GM21360 (cell line): ENCODE measurements at regions not wholly inside any gene's neighbourhood (a gene's known extent, or its start where the extent isn't known, plus 50 kb on each side); places are given as distances from the start of the nearest gene placed in this dataset.

ENCODE experiments used
- ATAC-seq: cut with Tn5 transposase; IDR thresholded peaks from one replicate; pipeline ENCODE4 v1.9.1; 2021; ENCODE audit warnings: mild to moderate bottlenecking, moderate library complexity; ENCODE audit not compliant: unreplicated experiment

DNA sequence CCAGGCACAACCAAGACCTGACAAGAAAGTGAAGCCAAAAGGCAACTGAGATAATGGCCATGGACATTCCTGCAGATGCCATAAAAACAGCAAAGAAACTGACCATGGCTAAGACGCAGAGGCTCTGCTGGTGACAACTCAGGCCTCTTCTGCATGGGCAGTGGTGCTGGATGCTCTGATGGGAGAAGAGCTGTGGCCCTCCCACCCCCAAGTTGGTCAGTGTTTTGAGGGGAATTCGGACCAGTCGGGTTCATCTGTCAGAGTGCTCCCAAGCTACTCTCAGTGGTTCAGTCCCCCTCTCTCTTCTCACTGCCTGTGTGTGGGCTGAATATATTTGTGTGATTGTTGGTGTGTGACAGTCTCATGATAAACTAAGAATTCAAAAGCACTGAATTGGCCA lies 79.0 kb upstream of the GPR26 start:
- no peak for ATAC-seq

DNA sequence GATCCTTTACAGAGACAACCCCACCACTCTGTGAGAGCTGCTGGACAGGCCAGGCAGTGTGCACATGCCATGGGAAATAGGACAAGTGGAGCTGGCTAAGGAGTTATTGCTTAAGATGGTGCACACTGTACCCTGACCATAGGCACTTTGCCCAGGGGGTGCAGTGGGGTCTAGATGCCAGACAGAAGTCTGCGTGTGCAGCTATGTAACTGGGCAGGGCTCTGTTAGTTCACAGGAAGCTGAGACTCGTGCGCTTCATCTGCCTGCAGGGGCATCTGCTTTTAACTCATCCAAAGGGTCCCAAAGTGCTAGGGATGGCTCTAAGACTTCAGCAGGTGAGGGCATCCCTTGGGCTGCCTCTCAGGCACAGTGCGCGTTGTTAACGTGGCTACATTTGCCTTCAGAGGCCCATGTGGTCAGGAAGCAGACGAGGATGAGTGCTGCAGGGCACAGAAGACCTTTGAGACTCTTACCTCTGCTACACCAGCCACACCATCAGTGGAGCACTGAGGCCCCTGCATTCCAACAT lies 77.7 kb upstream of the GPR26 start:
- ATAC-seq: no peak

DNA sequence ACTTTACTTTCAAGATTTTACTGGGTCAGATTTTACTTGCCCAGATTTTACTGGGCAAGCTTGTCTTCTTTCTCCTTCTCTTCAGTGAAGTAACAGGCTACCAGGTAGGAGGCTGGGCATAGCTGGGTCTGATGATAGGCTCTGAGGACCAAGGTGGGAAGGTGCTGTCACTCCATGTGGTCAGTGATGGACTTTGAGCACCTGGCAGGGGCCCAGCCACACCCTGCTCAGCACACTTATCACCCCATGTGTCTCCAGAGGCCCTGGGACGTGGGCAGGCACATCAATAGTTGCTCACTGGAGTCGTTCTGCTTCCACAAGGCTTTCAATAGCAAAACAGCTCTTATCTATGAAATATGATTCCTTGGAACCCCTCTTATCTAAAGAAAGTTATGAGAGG lies 70.5 kb upstream of the GPR26 start:
- ATAC-seq: no peak

DNA sequence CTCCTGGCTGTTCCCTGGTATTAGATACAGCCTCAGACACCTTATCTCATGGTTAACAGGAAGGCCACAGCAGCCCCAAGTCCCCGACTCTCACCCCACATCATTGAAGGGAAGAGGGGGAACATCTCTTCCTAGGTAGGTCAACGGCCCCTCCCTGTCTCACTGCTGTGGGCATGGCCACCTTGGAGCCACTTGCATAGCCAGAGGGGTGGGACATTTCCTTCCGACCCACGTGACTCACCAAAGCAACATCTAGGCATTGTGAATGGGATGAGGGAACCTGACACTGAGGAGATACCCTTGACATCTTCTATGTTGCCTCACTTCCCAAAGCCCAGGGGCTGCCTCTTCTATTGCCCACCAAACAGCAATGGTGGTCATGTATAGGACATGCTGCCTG lies 68.5 kb upstream of the GPR26 start:
- ATAC-seq: no peak

DNA sequence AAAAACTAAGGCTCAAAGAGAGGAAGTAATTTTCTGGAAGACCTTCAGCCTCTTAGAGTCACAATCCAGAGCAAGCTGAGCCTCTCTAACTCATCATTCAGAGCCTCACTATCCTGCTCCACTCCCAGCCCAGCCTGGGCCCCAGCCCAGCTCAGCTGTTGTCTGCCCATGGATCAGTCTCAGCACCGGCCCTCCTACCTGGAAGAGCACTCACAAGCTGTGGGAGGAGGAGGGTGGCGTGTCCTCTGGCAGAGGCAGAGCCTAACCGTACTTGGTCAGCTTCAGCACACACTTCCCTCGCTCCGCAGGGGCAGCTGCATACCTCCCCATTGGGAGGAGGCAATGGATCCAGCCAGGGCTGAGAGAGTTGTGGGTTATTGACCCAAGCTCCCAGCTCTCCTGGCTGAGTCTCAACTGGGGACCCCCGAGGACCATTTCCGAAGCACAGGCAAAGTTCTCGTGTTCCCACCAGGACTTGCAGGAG lies 66.7 kb upstream of the GPR26 start:
- no peak for ATAC-seq

DNA sequence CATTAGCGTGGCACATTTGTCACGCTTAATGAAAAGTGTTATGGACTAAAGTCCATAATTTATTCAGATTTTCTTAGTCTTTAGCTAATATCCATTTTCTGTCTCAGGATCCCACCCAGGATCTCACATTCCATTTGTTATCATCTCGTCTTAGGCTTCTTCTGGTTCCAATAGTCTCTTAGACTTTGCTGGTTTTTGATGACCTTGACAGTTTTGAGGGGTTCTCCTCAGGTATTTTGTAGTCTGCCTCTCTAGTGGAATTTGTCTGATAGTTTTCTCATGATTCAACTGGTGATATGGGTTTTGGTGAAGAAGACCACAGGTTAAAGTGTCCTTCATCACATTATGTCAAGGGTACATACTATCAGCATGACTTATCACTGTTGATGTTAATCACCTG lies 66.0 kb upstream of the GPR26 start:
- ATAC-seq: no peak

DNA sequence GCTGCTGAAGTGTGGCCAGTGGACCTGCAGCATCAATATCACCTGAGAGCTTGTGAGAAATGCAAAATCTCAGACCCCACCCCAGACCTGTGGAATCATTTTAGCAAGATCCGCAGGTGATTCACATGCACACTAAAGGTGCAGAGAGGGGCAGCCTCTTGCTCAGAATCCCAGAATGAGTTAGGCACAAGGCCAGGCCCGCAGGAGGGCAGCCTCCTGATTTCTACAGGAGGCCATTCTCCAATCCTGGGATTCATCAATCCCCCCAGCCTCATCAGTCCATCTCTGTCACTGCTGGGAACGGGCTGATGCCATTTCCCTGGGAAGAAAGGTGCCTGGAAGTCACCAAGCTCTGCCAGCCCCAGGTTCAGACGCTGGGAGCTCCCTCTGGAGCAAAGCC lies 63.0 kb upstream of the GPR26 start:
- no peak for ATAC-seq

DNA sequence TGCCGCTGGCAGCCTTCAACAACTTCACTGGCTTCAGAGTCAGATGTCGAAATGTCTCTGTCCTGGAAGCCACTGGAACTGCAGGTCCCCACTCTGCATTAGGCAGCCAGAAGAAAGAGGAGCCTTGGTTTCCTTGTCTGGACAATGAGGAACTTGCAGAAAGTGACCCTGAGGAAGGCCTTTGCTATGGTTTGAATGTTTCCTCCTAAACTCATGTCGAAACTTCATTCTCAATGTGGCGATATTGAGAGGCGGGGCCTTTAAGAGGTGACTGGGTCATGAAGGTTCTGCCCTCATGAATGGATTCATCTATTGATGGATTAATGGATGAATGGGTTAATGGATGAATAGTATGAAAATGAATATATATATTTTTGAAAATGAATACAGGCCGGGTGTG lies 61.6 kb upstream of the GPR26 start:
- ATAC-seq: no peak

DNA sequence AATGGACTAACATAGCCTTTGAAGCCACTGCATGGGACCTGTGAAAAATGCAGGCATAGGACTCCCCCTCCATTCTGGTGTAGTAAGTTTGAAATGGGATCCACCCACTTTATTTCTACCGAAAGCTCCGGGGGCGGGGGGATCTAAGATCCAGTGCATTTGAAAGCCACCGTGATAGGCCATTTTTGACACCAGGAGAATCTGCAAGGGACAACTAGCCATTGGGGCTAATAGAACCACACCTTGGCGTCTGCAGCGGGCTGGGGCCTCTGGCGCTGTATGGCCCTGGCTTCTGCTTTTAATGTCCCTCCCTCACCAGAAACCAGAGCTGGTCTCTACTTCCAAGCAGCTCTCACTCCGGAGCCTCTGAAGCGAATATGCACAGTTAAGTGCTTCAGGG lies 60.1 kb upstream of the GPR26 start:
- no peak for ATAC-seq

DNA sequence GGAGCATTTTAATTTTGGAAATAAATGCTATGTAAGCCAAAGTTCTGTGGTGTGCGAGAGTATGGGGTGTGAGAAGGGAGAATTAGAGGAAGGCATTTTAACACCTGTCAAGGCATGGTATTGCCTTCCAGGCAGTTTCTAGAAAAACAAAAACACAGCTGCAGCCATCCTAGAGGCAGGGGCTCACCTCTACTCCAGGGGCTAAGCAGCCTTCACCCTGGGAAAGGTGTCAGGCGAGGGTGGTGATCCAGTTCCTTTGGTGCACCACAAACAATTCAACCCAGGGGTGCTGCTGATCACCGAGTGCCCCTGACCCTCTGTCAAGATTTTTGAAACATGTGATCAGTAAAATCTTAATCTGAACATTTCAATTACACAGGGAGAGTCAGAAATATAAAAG lies 59.2 kb upstream of the GPR26 start:
- ATAC-seq: no peak

DNA sequence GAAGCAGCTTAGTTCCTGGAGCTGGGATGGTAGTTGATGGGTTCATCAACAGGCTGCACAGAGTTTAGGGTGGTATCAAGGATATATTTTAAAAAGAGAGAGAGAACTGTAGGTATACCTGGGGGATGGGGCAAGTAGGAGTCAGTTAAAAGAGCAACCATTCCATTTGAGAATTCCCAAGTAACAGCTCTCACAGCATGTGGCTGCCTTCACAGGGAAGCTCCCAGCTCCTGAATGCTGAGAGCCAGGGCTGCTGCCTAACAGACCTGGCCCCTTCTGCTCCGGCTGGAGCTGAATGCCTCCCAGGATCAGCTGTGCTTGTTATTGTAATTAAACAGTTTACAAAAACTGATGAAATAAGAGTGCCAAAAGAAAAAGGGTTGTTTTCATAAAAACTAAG lies 58.8 kb upstream of the GPR26 start:
- no peak for ATAC-seq

DNA sequence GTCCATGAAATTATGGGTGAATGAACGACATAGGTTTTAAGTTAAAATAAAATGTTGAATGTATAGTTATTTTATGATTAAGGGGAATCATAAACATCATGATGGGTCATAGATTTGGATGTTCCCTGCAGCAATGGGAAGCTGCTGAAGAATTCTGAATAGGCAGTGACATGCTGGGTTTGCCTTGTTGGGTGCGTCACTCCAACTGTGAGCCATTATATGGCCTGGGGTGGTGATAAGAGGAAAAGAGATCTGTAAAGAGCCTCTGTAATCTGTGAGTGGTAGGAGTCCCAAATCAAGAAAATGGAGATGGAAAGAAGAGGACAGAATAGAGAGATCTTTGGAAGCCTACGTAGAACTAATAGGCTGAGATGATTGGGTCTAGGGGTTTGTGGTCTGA lies 58.1 kb upstream of the GPR26 start:
- no peak for ATAC-seq

DNA sequence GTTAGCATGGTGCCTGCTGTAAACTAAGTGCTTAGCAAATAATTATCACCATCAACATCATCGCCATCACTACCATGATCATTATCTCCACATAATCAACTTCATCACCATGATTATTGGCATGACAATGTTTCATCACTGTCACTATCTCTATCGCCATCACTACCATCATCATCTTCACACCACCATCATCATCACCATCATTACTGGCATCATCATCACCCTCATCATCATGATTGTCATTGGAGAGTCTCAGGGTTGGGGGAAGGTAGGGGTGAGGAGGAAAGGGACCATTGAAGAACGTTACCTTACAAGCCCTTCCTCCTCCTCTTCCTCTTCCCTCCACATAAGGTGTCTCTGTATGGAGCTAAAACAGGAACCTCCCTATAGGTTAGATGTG lies 54.9 kb upstream of the GPR26 start:
- no peak for ATAC-seq

DNA sequence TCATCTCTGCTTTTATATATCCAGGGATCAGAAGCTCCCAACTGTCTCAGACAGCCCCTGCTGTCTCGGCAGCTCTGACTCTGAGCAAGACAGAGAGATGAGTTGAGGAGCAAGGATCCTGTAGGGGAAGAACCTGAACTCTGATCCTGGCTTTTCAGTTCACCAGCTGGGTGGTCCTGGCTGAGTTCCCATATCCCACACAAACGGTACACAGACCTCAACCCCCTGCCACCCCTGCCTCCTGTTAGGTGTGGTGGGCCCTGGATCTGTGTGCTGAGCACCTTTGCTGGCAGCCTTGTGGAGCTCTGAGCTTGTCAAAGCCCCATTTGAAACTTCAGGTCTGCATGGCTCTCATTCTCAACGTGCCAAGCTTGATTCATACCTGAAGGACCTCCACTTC lies 54.3 kb upstream of the GPR26 start:
- no peak for ATAC-seq

DNA sequence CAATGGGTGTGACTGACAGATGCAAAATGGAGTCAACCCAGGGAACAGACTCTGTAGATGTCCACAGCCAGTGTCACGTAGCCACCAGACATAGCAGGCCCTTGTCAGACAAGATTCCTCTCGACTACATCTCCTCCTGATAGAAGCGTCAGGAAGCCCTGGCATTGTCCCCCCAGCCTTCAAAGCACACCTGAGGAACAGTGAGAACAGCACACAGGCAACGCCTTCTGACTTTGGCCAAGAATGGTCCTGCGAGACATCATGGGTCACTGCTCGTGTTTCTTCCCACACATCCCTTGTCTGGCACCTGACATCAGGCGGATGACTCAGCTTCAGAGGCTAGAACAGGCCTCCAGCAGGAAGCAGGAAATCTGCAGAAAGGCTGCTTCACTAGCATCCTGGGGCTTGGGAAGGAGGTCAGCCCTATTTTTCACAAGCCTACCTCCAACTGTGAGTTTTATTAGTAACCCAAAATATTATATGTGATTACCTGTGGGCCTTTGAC lies 52.8 kb upstream of the GPR26 start:
- no peak for ATAC-seq

DNA sequence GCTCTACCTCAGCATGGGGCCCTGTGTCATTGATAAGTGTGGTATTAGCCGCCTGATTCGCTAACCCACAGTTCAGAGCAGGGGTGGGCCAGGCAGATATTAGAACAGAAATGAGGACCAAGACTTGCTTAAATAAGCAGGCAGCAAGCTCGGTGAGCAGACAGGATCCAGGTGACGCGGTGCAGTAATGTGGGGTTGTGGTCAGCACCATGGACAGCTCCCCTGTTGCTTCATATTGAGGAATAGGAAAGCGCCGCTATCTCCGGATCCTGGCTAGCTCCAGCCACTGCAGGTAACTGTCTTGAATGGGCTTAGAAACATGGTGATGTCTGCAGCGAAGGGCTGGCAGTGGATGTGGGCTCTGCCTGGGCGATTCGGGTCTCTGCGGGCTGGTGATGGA lies 51.3 kb upstream of the GPR26 start:
- no peak for ATAC-seq
